Fibroblast of mammary gland (primary cell): ENCODE measurements at regions not wholly inside any gene's neighbourhood (a gene's known extent, or its start where the extent isn't known, plus 50 kb on each side); places are given as distances from the start of the nearest gene placed in this dataset.

ENCODE experiments used
- DNase-seq: peaks from one replicate; pipeline ENCODE4 v3.0.0-alpha.2; 2010; ENCODE audit warnings: low read depth
- H3K4me3 ChIP-seq: 2 replicates; pipeline ENCODE4 v1.5.1; 2011; ENCODE audit warnings: low read depth, mild to moderate bottlenecking, low read length, moderate library complexity; ENCODE audit not compliant: control insufficient read depth
- TF ChIP-seq, protein P1 (sequence below): conservative IDR thresholded peaks from 2 replicates; pipeline ENCODE4 v1.5.1; 2011; ENCODE audit warnings: low read depth, low read length, inconsistent platforms; ENCODE audit not compliant: control insufficient read depth, insufficient read depth

DNA sequence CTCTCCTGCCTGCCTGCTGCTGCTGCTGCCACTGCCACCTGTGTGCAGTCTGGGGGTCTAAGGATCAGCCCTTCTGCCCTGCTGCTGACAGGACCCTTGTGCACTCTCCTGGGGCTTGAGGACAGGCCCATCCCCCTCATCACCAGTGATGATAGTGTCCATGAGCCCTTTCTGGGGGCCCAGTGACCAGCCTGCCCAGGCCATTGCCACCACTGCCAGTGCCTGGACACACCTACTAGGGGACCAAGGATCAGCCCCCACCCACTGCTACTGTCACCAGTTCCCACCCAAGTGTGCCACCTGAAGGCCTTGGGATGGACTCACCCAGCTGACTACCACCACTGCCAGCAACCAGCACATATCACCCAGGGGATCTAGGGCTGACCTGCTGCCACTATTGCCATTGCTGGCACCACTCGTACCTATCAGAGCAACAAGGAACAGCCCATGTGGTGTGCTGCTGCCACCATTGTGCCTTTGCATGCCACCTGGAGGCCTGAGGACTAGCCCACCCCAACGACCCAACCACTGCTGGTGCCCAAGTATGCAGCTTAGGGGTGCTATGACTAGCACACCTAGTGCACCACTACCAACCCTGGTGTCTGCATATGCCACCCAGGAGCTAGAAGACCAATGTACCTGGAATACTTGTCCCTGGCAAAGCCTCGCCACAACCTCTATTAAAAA lies 994.3 kb downstream of the PCDH17 start:
- TF ChIP-seq, protein P1, sequence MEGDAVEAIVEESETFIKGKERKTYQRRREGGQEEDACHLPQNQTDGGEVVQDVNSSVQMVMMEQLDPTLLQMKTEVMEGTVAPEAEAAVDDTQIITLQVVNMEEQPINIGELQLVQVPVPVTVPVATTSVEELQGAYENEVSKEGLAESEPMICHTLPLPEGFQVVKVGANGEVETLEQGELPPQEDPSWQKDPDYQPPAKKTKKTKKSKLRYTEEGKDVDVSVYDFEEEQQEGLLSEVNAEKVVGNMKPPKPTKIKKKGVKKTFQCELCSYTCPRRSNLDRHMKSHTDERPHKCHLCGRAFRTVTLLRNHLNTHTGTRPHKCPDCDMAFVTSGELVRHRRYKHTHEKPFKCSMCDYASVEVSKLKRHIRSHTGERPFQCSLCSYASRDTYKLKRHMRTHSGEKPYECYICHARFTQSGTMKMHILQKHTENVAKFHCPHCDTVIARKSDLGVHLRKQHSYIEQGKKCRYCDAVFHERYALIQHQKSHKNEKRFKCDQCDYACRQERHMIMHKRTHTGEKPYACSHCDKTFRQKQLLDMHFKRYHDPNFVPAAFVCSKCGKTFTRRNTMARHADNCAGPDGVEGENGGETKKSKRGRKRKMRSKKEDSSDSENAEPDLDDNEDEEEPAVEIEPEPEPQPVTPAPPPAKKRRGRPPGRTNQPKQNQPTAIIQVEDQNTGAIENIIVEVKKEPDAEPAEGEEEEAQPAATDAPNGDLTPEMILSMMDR = no peak
- no peak for DNase-seq
- H3K4me3 ChIP-seq = no peak overlapping the region

DNA sequence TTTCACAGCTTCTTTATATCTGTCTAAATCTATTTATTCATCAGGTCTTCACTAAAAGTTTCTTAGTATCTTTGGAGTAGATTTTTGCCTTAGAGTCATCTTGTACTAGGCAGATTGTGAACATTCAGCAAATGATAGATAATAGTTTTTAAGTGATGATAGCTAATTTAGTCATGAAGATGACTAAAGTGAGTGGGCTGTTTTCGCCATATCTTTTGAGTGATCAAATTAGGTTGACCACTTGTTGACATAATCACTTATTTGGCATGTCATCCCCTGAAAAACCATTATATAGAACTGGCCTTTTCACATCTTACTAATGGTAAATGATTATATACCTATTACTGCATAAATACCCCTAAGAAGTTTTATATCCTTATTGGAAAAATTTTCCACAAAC lies 999.2 kb downstream of the PCDH17 start:
- TF ChIP-seq, protein P1 = no peak

GRCh38 chr13:58633226-58633625 lies 1001.7 kb downstream of the PCDH17 start:
- DNase-seq = no peak
- TF ChIP-seq, protein P1 = no peak
- no peak overlapping the region for H3K4me3 ChIP-seq

More for the DNA sequence above, 999.2 kb downstream of the PCDH17 start:
- no peak for DNase-seq
- H3K4me3 ChIP-seq = no peak overlapping the region

- DNase-seq = no peak
- H3K4me3 ChIP-seq = no peak overlapping the region
- TF ChIP-seq, protein P1 = no peak
Observed at GRCh38 chr13:58655086-58655485, 1023.5 kb downstream of the PCDH17 start.

DNA sequence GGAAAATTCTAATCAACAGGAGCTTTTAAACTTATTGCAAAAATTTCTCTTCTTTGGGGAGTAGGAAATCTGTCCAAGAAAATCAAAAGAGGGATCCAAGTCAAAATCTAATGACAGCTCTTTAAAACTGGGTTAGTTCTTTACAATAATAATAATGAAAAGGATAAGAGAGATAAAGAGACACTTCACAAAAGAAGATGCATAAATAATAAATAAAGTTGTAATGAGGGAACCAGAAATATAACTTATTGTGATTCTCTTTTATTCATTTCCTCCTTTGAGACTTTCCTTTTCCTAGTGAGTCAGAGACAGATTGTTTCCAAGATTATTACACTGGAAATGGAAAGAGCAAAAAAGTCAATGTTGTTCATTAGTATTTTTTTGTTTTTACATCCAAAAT lies 1029.3 kb downstream of the PCDH17 start:
- DNase-seq = no peak
- TF ChIP-seq, protein P1 = no peak

DNA sequence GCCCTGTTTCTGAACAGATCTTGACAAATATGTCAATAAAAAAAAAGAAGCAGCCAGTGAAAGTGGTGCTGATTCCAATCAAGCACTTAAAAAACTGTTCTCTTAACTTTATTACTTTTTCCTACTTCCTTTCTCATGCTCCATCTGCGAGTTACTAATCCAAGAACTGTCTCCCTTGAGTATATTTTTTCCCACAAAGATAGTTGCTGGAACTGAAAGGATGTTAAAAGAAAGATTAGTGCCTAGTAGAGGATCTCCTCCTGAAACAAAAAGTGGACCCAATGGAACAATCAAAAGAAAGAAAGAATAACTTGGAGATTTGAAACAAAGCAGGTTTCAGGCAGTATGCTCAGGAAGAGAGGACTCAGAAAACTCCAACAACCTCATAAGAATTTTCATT lies 1034.8 kb downstream of the PCDH17 start:
- TF ChIP-seq, protein P1 = no peak

More for the DNA sequence above, 1029.3 kb downstream of the PCDH17 start:
- no peak overlapping the region for H3K4me3 ChIP-seq

More for the DNA sequence above, 1034.8 kb downstream of the PCDH17 start:
- DNase-seq = no peak
- H3K4me3 ChIP-seq = no peak overlapping the region
